Activated CD4-positive, alpha-beta T cell treated with anti-CD3 and anti-CD28 coated beads, Interleukin-2, amount 50 U/mL, for 1 hour (primary cell): ENCODE measurements at regions not wholly inside any gene's neighbourhood (a gene's known extent, or its start where the extent isn't known, plus 50 kb on each side); places are given as distances from the start of the nearest gene placed in this dataset.
"Not testable (repeated sequence)": the region's sequence is repeated elsewhere in the genome, so short reads cannot be mapped to it uniquely, and the experiment has no call there.

Experiments used
- DNase-seq: peaks from one replicate; pipeline ENCODE4 v3.0.0-alpha.2; 2020

- DNase-seq = no peak
Observed at GRCh38 chr11:129639300-129639699, 176.3 kb upstream of the TMEM45B start.

GRCh38 chr11:129640671-129641070, 175.0 kb upstream of the TMEM45B start:
- DNase-seq = no peak

- no peak for DNase-seq
Observed at GRCh38 chr11:129643031-129643721, 172.5 kb upstream of the TMEM45B start.

- no peak for DNase-seq
Observed at GRCh38 chr11:129644326-129644725, 171.3 kb upstream of the TMEM45B start.

- DNase-seq = no peak
Observed at GRCh38 chr11:129645943-129646342, 169.7 kb upstream of the TMEM45B start.

- not testable (repeated sequence) for DNase-seq
Observed at GRCh38 chr11:129650044-129650443, 165.6 kb upstream of the TMEM45B start.

GRCh38 chr11:129652835-129653234, 162.8 kb upstream of the TMEM45B start:
- no peak for DNase-seq

- no peak for DNase-seq
Observed at GRCh38 chr11:129655247-129655832, 160.3 kb upstream of the TMEM45B start.

- DNase-seq = no peak
Observed at GRCh38 chr11:129657866-129658525, 157.7 kb upstream of the TMEM45B start.

GRCh38 chr11:129658526-129658867, 157.2 kb upstream of the TMEM45B start:
- no peak for DNase-seq

- DNase-seq = no peak
Observed at GRCh38 chr11:129680907-129681306, 134.7 kb upstream of the TMEM45B start.

- DNase-seq = no peak
Observed at GRCh38 chr11:129681344-129682114, 134.1 kb upstream of the TMEM45B start.

- no peak for DNase-seq
Observed at GRCh38 chr11:129686269-129686668, 129.4 kb upstream of the TMEM45B start.

- no peak for DNase-seq
Observed at GRCh38 chr11:129691142-129691541, 124.5 kb upstream of the TMEM45B start.

GRCh38 chr11:129694538-129694937, 121.1 kb upstream of the TMEM45B start:
- DNase-seq = no peak

GRCh38 chr11:129694966-129695365, 120.7 kb upstream of the TMEM45B start:
- DNase-seq = no peak

GRCh38 chr11:129695571-129696308, 119.9 kb upstream of the TMEM45B start:
- peak; percentile 60 for DNase-seq

GRCh38 chr11:129696309-129696989, 119.2 kb upstream of the TMEM45B start:
- DNase-seq = no peak

- no peak for DNase-seq
Observed at GRCh38 chr11:129698212-129698611, 117.4 kb upstream of the TMEM45B start.

GRCh38 chr11:129699711-129700304, 115.8 kb upstream of the TMEM45B start:
- DNase-seq = no peak

- DNase-seq = no peak
Observed at GRCh38 chr11:129700701-129701100, 114.9 kb upstream of the TMEM45B start.

GRCh38 chr11:129701706-129702105, 113.9 kb upstream of the TMEM45B start:
- DNase-seq = no peak
